ENCODE measurements at regions not wholly inside any gene's neighbourhood (a gene's known extent, or its start where the extent isn't known, plus 50 kb on each side); places are given as distances from the start of the nearest gene placed in this dataset.

GRCh38 chr18:75775121-75775520 is 347.6 kb upstream of the SMIM21 start:
- intact Hi-C loops (cut with DNase I; ENCODE audit: low total_unique reads), result no loop called here
- TF ChIP-seq POLR2A (IDR thresholded peaks at IDR 0.05), result no peak
- TF ChIP-seq CTCF (IDR thresholded peaks at IDR 0.05), result no peak
- Histone ChIP-seq H3K27ac (no peak overlapping the region), H3K36me3 (ENCODE audit: low read depth, missing control alignments) (no peaks in the 10 kb centered on the region), H3K4me3 (no peak overlapping the region), H3K27me3 (no peaks in the 10 kb centered on the region), H3K9me3 (no peaks in the 10 kb centered on the region), H3K4me1 (no peaks in the 10 kb centered on the region)
- DNase-seq, result no peak
- WGBS, 2 donors, result 36 to 41% methylated on average over 2 of the region's 2 CpGs

- H3K9me3 ChIP-seq, result no peaks in the 10 kb centered on the region
- no peaks in the 10 kb centered on the region for H3K27me3 ChIP-seq
- H3K27ac ChIP-seq, result no peak overlapping the region
- H3K36me3 ChIP-seq (ENCODE audit: low read depth, missing control alignments), result no peaks in the 10 kb centered on the region
- H3K4me3 ChIP-seq, result no peak overlapping the region
- WGBS, 2 donors, result 74 to 87% methylated on average over 3 of the region's 3 CpGs
- intact Hi-C loops (cut with DNase I; ENCODE audit: low total_unique reads), result no loop called here
- TF ChIP-seq POLR2A (IDR thresholded peaks at IDR 0.05) (no peak), CTCF (IDR thresholded peaks at IDR 0.05) (no peak)
- no peak for DNase-seq
- no peaks in the 10 kb centered on the region for H3K4me1 ChIP-seq
Observed at GRCh38 chr18:75773618-75774017, 346.1 kb upstream of the SMIM21 start.

GRCh38 chr18:75762758-75763157 is 335.3 kb upstream of the SMIM21 start:
- H3K9me3 ChIP-seq, result no peaks in the 10 kb centered on the region
- 80 to 91% methylated on average over 2 of the region's 2 CpGs for WGBS, 2 donors

GRCh38 chr18:75760208-75760607 is 332.7 kb upstream of the SMIM21 start:
- Histone ChIP-seq H3K27me3 (no peaks in the 10 kb centered on the region), H3K9me3 (no peaks in the 10 kb centered on the region), H3K4me1 (no peaks in the 10 kb centered on the region), H3K4me3 (no peak overlapping the region), H3K36me3 (ENCODE audit: low read depth, missing control alignments) (no peaks in the 10 kb centered on the region), H3K27ac (no peak overlapping the region)
- DNase-seq, result no peak
- WGBS, 2 donors, result 59 to 73% methylated on average over 1 of the region's 1 CpG
- no peak for TF ChIP-seq CTCF (IDR thresholded peaks at IDR 0.05)
- TF ChIP-seq POLR2A (IDR thresholded peaks at IDR 0.05), result no peak
- intact Hi-C loops (cut with DNase I; ENCODE audit: low total_unique reads), result no loop called here

More at GRCh38 chr18:75762758-75763157, 335.3 kb upstream of the SMIM21 start:
- no peak overlapping the region for H3K4me3 ChIP-seq
- H3K27me3 ChIP-seq, result no peaks in the 10 kb centered on the region
- intact Hi-C loops (cut with DNase I; ENCODE audit: low total_unique reads), result no loop called here
- no peaks in the 10 kb centered on the region for H3K36me3 ChIP-seq (ENCODE audit: low read depth, missing control alignments)
- no peak overlapping the region for H3K27ac ChIP-seq
- no peak for DNase-seq
- TF ChIP-seq POLR2A (IDR thresholded peaks at IDR 0.05) (no peak), CTCF (IDR thresholded peaks at IDR 0.05) (no peak)
- no peaks in the 10 kb centered on the region for H3K4me1 ChIP-seq

- DNase-seq, result no peak
- WGBS, 2 donors, result 65% methylated on average over 7 of the region's 7 CpGs
- H3K9me3 ChIP-seq, result no peaks in the 10 kb centered on the region
- no peaks in the 10 kb centered on the region for H3K4me1 ChIP-seq
- no peaks in the 10 kb centered on the region for H3K36me3 ChIP-seq (ENCODE audit: low read depth, missing control alignments)
- no peaks in the 10 kb centered on the region for H3K27me3 ChIP-seq
- intact Hi-C loops (cut with DNase I; ENCODE audit: low total_unique reads), result no loop called here
- no peak for TF ChIP-seq CTCF (IDR thresholded peaks at IDR 0.05)
- H3K27ac ChIP-seq, result no peak overlapping the region
- no peak overlapping the region for H3K4me3 ChIP-seq
Observed at GRCh38 chr18:75757951-75758350, 330.4 kb upstream of the SMIM21 start.
